ENCODE measurements at regions not wholly inside any gene's neighbourhood (a gene's known extent, or its start where the extent isn't known, plus 50 kb on each side); places are given as distances from the start of the nearest gene placed in this dataset.

DNA sequence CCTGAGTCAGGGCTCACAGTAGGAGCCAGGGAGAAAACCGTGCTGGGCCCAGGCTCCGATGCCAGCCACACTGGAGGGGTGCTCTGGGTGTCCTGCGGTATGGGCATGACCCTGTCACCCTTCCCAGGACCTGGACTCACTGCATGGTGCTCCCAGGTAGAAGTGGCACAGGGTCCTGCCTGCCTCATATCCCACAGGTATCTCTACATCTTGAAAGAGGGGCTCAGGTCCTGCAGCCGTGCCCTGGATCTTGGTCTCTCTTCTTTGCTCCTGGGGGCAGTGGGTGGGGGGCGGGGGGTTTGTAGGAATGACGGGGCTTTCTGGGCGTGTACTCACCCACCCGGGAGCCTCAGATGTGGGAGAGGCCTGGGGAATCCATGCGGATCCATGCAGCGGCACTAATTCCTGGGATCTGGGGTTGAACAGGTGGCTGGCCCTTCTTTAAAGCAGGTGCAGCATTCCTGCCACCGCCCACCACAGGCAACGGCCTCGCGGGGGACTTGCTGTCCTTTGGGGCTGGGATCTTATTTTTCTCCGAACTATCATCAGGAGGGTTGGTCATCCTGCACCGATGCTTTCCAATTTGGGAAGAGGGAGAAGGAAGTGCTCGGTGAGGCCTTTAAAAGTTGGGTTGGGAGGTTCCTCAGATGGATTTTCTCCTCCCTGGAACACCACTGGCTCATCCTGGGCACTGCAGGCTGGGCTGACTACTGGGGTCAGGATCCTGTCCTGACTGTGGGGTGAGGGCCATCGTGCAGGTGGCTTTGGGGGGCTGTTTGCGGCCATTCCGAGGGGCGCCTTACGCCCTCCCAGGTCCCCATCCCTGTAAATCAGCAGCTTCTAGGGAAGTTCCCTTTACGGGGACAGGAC, 886.4 kb downstream of the BRD1 start:
- TF ChIP-seq, protein P1, sequence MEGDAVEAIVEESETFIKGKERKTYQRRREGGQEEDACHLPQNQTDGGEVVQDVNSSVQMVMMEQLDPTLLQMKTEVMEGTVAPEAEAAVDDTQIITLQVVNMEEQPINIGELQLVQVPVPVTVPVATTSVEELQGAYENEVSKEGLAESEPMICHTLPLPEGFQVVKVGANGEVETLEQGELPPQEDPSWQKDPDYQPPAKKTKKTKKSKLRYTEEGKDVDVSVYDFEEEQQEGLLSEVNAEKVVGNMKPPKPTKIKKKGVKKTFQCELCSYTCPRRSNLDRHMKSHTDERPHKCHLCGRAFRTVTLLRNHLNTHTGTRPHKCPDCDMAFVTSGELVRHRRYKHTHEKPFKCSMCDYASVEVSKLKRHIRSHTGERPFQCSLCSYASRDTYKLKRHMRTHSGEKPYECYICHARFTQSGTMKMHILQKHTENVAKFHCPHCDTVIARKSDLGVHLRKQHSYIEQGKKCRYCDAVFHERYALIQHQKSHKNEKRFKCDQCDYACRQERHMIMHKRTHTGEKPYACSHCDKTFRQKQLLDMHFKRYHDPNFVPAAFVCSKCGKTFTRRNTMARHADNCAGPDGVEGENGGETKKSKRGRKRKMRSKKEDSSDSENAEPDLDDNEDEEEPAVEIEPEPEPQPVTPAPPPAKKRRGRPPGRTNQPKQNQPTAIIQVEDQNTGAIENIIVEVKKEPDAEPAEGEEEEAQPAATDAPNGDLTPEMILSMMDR (IDR thresholded peaks at IDR 0.05 in 2 of 3, conservative IDR thresholded peaks at IDR 0.05 in 1 of 3; ENCODE audit: borderline replicate concordance in 1 of 3, insufficient read depth in 1 of 3, low read depth in 2 of 3, low read length in 2 of 3): no peak
- TF ChIP-seq POLR2A (IDR thresholded peaks at IDR 0.05; ENCODE audit: borderline replicate concordance, extremely low read depth, insufficient read depth, insufficient read length): no peak
- no peak for TF ChIP-seq YY1 (IDR thresholded peaks at IDR 0.05; ENCODE audit: extremely low read depth, insufficient replicate concordance, low read depth, low read length)
- no peak for TF ChIP-seq EZH2phosphoT487 (IDR thresholded peaks at IDR 0.05; ENCODE audit: borderline replicate concordance)
- no peak for TF ChIP-seq CEBPB (IDR thresholded peaks at IDR 0.05; ENCODE audit: low read depth)
- TF ChIP-seq EZH2 (IDR thresholded peaks at IDR 0.05): no peak
- TF ChIP-seq, protein P2, sequence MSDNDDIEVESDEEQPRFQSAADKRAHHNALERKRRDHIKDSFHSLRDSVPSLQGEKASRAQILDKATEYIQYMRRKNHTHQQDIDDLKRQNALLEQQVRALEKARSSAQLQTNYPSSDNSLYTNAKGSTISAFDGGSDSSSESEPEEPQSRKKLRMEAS (IDR thresholded peaks at IDR 0.05): no peak
- TF ChIP-seq SIN3A (IDR thresholded peaks at IDR 0.05; ENCODE audit: low read depth): no peak
